Naive B cell (primary cell): ENCODE measurements at regions not wholly inside any gene's neighbourhood (a gene's known extent, or its start where the extent isn't known, plus 50 kb on each side); places are given as distances from the start of the nearest gene placed in this dataset.

Source experiments
- ATAC-seq, 2 donors: fragments of 150-1000 bp; cut with Tn5 transposase; 2 replicates each; pipeline ENCODE4 v1.10.0; 2021; ENCODE audit warnings: low read depth in 2 of 2, mild to moderate bottlenecking in 2 of 2, moderate library complexity in 2 of 2
- DNase-seq: peaks from one replicate; pipeline ENCODE4 v3.0.0; 2022
- H3K27ac Mint-ChIP-seq, 6 donors: one replicate each; pipeline ENCODE4 v1.8.0; 2020 to 2022; ENCODE audit warnings: mild to moderate bottlenecking in 6 of 6, mixed read lengths in 6 of 6, moderate library complexity in 5 of 6, inconsistent platforms in 2 of 6
- H3K27me3 Mint-ChIP-seq, 3 donors: one replicate each; pipeline ENCODE4 v1.8.0; 2021 to 2022; ENCODE audit warnings: mixed read lengths in 3 of 3, mild to moderate bottlenecking in 1 of 3
- H3K36me3 Mint-ChIP-seq, 2 donors: one replicate each; pipeline ENCODE4 v1.8.0; 2020 to 2022; ENCODE audit warnings: mixed read lengths in 2 of 2, inconsistent platforms in 1 of 2, mild to moderate bottlenecking in 1 of 2
- H3K4me1 Mint-ChIP-seq, 3 donors: one replicate each; pipeline ENCODE4 v1.8.0; 2020 to 2022; ENCODE audit warnings: mixed read lengths in 3 of 3, inconsistent platforms in 1 of 3, mild to moderate bottlenecking in 1 of 3, moderate library complexity in 1 of 3
- H3K4me3 Mint-ChIP-seq, 8 donors: one replicate each; pipeline ENCODE4 v1.8.0; 2020 to 2022; ENCODE audit warnings: mild to moderate bottlenecking in 8 of 8, mixed read lengths in 8 of 8, moderate library complexity in 8 of 8, inconsistent platforms in 2 of 8
- H3K9me3 Mint-ChIP-seq, 7 donors: one replicate each; pipeline ENCODE4 v1.8.0; 2020 to 2022; ENCODE audit warnings: mixed read lengths in 7 of 7, mild to moderate bottlenecking in 5 of 7, inconsistent platforms in 2 of 7, moderate library complexity in 1 of 7

- H3K4me1 Mint-ChIP-seq, result no peaks in the 10 kb centered on the region
- ATAC-seq (no peak), DNase-seq (no peak)
- H3K27ac Mint-ChIP-seq, result no peak overlapping the region
- no peaks in the 10 kb centered on the region for H3K27me3 Mint-ChIP-seq
- no peak overlapping the region for H3K4me3 Mint-ChIP-seq
- H3K9me3 Mint-ChIP-seq, result no peaks in the 10 kb centered on the region
- no peaks in the 10 kb centered on the region for H3K36me3 Mint-ChIP-seq
Measured at GRCh38 chr6:45783716-45784115, 231.9 kb downstream of the CLIC5 start.

- H3K4me3 Mint-ChIP-seq, result no peak overlapping the region
- no peak for DNase-seq
- H3K4me1 Mint-ChIP-seq, result no peaks in the 10 kb centered on the region
- no peaks in the 10 kb centered on the region for H3K9me3 Mint-ChIP-seq
- no peak for ATAC-seq
- H3K27ac Mint-ChIP-seq, result no peak overlapping the region
- H3K36me3 Mint-ChIP-seq, result no peaks in the 10 kb centered on the region
- H3K27me3 Mint-ChIP-seq, result no peaks in the 10 kb centered on the region
Measured at GRCh38 chr6:45781890-45782289, 233.8 kb downstream of the CLIC5 start.

- Mint-ChIP-seq H3K36me3 (no peaks in the 10 kb centered on the region), H3K9me3 (no peaks in the 10 kb centered on the region), H3K4me3 (no peak overlapping the region), H3K27ac (no peak overlapping the region), H3K4me1 (no peaks in the 10 kb centered on the region), H3K27me3 (no peaks in the 10 kb centered on the region)
- DNase-seq (no peak), ATAC-seq (no peak)
Measured at GRCh38 chr6:45780523-45780922, 235.1 kb downstream of the CLIC5 start.

GRCh38 chr6:45775026-45775697 lies 240.5 kb downstream of the CLIC5 start:
- Mint-ChIP-seq H3K27me3 (peaks cover 0 to 9% (median 5%) of the 10 kb centered on the region in 3 donors), H3K4me3 (no peak overlapping the region), H3K27ac (no peak overlapping the region), H3K4me1 (no peaks in the 10 kb centered on the region), H3K9me3 (peaks cover 0 to 7% (median 2%) of the 10 kb centered on the region in 7 donors), H3K36me3 (no peaks in the 10 kb centered on the region)
- DNase-seq (no peak), ATAC-seq (no peak)

GRCh38 chr6:45773906-45774305 lies 241.8 kb downstream of the CLIC5 start:
- H3K4me1 Mint-ChIP-seq, result no peaks in the 10 kb centered on the region
- H3K27ac Mint-ChIP-seq, result no peak overlapping the region
- H3K36me3 Mint-ChIP-seq, result no peaks in the 10 kb centered on the region
- H3K4me3 Mint-ChIP-seq, result no peak overlapping the region
- peaks cover 0 to 9% (median 5%) of the 10 kb centered on the region in 3 donors for H3K27me3 Mint-ChIP-seq
- ATAC-seq, result no peak
- H3K9me3 Mint-ChIP-seq, result peaks cover 0 to 15% (median 3%) of the 10 kb centered on the region in 7 donors
- DNase-seq, result no peak

GRCh38 chr6:45772886-45773495 lies 242.7 kb downstream of the CLIC5 start:
- peaks cover 0 to 20% (median 3%) of the 10 kb centered on the region in 7 donors for H3K9me3 Mint-ChIP-seq
- ATAC-seq (no peak), DNase-seq (no peak)
- no peak overlapping the region for H3K4me3 Mint-ChIP-seq
- H3K36me3 Mint-ChIP-seq, result no peaks in the 10 kb centered on the region
- H3K27me3 Mint-ChIP-seq, result peaks cover 0 to 9% (median 5%) of the 10 kb centered on the region in 3 donors
- no peak overlapping the region for H3K27ac Mint-ChIP-seq
- H3K4me1 Mint-ChIP-seq, result no peaks in the 10 kb centered on the region

- H3K9me3 Mint-ChIP-seq, result peaks cover 0 to 30% (median 8%) of the 10 kb centered on the region in 7 donors
- H3K4me1 Mint-ChIP-seq, result no peaks in the 10 kb centered on the region
- no peak for DNase-seq
- H3K4me3 Mint-ChIP-seq, result no peak overlapping the region
- H3K36me3 Mint-ChIP-seq, result no peaks in the 10 kb centered on the region
- no peak overlapping the region for H3K27ac Mint-ChIP-seq
- ATAC-seq, result no peak
- H3K27me3 Mint-ChIP-seq, result peaks cover 0 to 9% (median 5%) of the 10 kb centered on the region in 3 donors
Measured at GRCh38 chr6:45772051-45772450, 243.6 kb downstream of the CLIC5 start.

- H3K27me3 Mint-ChIP-seq, result peaks cover 3 to 30% (median 8%) of the 10 kb centered on the region in 3 donors
- H3K4me3 Mint-ChIP-seq, result no peak overlapping the region
- H3K9me3 Mint-ChIP-seq, result peaks cover 6 to 48% (median 22%) of the 10 kb centered on the region in 7 donors
- no peak for DNase-seq
- no peak for ATAC-seq
- no peaks in the 10 kb centered on the region for H3K4me1 Mint-ChIP-seq
- no peak overlapping the region for H3K27ac Mint-ChIP-seq
- peaks cover 8 to 21% of the 10 kb centered on the region in 2 donors for H3K36me3 Mint-ChIP-seq
Measured at GRCh38 chr6:45763281-45763680, 252.4 kb downstream of the CLIC5 start.

- peaks cover 8 to 13% of the 10 kb centered on the region in 2 donors for H3K36me3 Mint-ChIP-seq
- peaks cover 8 to 22% (median 13%) of the 10 kb centered on the region in 3 donors for H3K27me3 Mint-ChIP-seq
- no peak overlapping the region for H3K27ac Mint-ChIP-seq
- no peaks in the 10 kb centered on the region for H3K4me1 Mint-ChIP-seq
- H3K4me3 Mint-ChIP-seq, result no peak overlapping the region
- peaks cover 0 to 22% (median 14%) of the 10 kb centered on the region in 7 donors for H3K9me3 Mint-ChIP-seq
- ATAC-seq, result no peak
- DNase-seq, result no peak
Measured at GRCh38 chr6:45759472-45759810, 256.2 kb downstream of the CLIC5 start.

GRCh38 chr6:45758787-45759471 lies 256.7 kb downstream of the CLIC5 start:
- H3K36me3 Mint-ChIP-seq, result peaks cover 8 to 13% of the 10 kb centered on the region in 2 donors
- H3K27ac Mint-ChIP-seq, result peak overlapping the region in 1 of 6 donors; percentile 1
- no peak for DNase-seq

GRCh38 chr6:45757443-45758130 lies 258.1 kb downstream of the CLIC5 start:
- Mint-ChIP-seq H3K27ac (no peak overlapping the region), H3K36me3 (no peaks in the 10 kb centered on the region), H3K9me3 (peaks cover 0 to 4% (median 0%) of the 10 kb centered on the region in 7 donors), H3K4me3 (no peak overlapping the region), H3K27me3 (peaks cover 8 to 22% (median 13%) of the 10 kb centered on the region in 3 donors), H3K4me1 (no peaks in the 10 kb centered on the region)
- ATAC-seq (no peak), DNase-seq (no peak)

More at GRCh38 chr6:45758787-45759471, 256.7 kb downstream of the CLIC5 start:
- Mint-ChIP-seq H3K4me3 (no peak overlapping the region), H3K27me3 (peaks cover 8 to 22% (median 13%) of the 10 kb centered on the region in 3 donors), H3K4me1 (no peaks in the 10 kb centered on the region), H3K9me3 (peaks cover 0 to 17% (median 11%) of the 10 kb centered on the region in 7 donors)
- no peak for ATAC-seq

- H3K36me3 Mint-ChIP-seq, result no peaks in the 10 kb centered on the region
- DNase-seq, result no peak
- no peak overlapping the region for H3K4me3 Mint-ChIP-seq
- H3K27ac Mint-ChIP-seq, result peak overlapping the region in 1 of 6 donors; percentile 1
- peaks cover 4 to 20% (median 12%) of the 10 kb centered on the region in 3 donors for H3K27me3 Mint-ChIP-seq
- no peaks in the 10 kb centered on the region for H3K4me1 Mint-ChIP-seq
- H3K9me3 Mint-ChIP-seq, result peaks cover 0 to 1% (median 0%) of the 10 kb centered on the region in 7 donors
- ATAC-seq, result no peak
Measured at GRCh38 chr6:45756606-45757005, 259.1 kb downstream of the CLIC5 start.

GRCh38 chr6:45754432-45754831 lies 261.2 kb downstream of the CLIC5 start:
- no peak for DNase-seq
- no peak for ATAC-seq
- H3K27ac Mint-ChIP-seq, result no peak overlapping the region
- peaks cover 0 to 3% (median 0%) of the 10 kb centered on the region in 7 donors for H3K9me3 Mint-ChIP-seq
- no peak overlapping the region for H3K4me3 Mint-ChIP-seq
- H3K4me1 Mint-ChIP-seq, result no peaks in the 10 kb centered on the region
- no peaks in the 10 kb centered on the region for H3K36me3 Mint-ChIP-seq
- H3K27me3 Mint-ChIP-seq, result peaks cover 7 to 10% (median 9%) of the 10 kb centered on the region in 3 donors
